ENCODE measurements at regions not wholly inside any gene's neighbourhood (a gene's known extent, or its start where the extent isn't known, plus 50 kb on each side); places are given as distances from the start of the nearest gene placed in this dataset.
"Not testable (repeated sequence)": the region's sequence is repeated elsewhere in the genome, so short reads cannot be mapped to it uniquely, and the experiment has no call there.

- DNase-seq = no peak
These were observed 143.3 kb upstream of the SLC38A2 start for GRCh38 chr12:46515829-46516228.

GRCh38 chr12:46514886-46515285 lies 142.3 kb upstream of the SLC38A2 start:
- DNase-seq = no peak

GRCh38 chr12:46510257-46510656 lies 137.7 kb upstream of the SLC38A2 start:
- not testable (repeated sequence) for DNase-seq

- no peak for DNase-seq
These were observed 136.6 kb upstream of the SLC38A2 start for GRCh38 chr12:46509135-46509534.

- DNase-seq = no peak
These were observed 136.1 kb upstream of the SLC38A2 start for GRCh38 chr12:46508651-46509050.

GRCh38 chr12:46507766-46508165 lies 135.2 kb upstream of the SLC38A2 start:
- no peak for DNase-seq

- no peak for DNase-seq
These were observed 134.4 kb upstream of the SLC38A2 start for GRCh38 chr12:46506961-46507360.

GRCh38 chr12:46506198-46506597 lies 133.6 kb upstream of the SLC38A2 start:
- no peak for DNase-seq

- no peak for DNase-seq
These were observed 131.9 kb upstream of the SLC38A2 start for GRCh38 chr12:46504494-46504893.

- DNase-seq = no peak
These were observed 131.1 kb upstream of the SLC38A2 start for GRCh38 chr12:46503637-46504175.

- no peak for DNase-seq
These were observed 128.1 kb upstream of the SLC38A2 start for GRCh38 chr12:46500673-46501072.

GRCh38 chr12:46499901-46500300 lies 127.3 kb upstream of the SLC38A2 start:
- no peak for DNase-seq

GRCh38 chr12:46499226-46499625 lies 126.7 kb upstream of the SLC38A2 start:
- no peak for DNase-seq

GRCh38 chr12:46497739-46498138 lies 125.2 kb upstream of the SLC38A2 start:
- DNase-seq = no peak

- no peak for DNase-seq
These were observed 121.9 kb upstream of the SLC38A2 start for GRCh38 chr12:46494424-46494823.

GRCh38 chr12:46493834-46494181 lies 121.2 kb upstream of the SLC38A2 start:
- DNase-seq = no peak

- DNase-seq = no peak
These were observed 120.7 kb upstream of the SLC38A2 start for GRCh38 chr12:46493150-46493833.

GRCh38 chr12:46492471-46493085 lies 120.0 kb upstream of the SLC38A2 start:
- DNase-seq = no peak

GRCh38 chr12:46491548-46491947 lies 119.0 kb upstream of the SLC38A2 start:
- no peak for DNase-seq

GRCh38 chr12:46490635-46491034 lies 118.1 kb upstream of the SLC38A2 start:
- no peak for DNase-seq

- DNase-seq = no peak
These were observed 117.4 kb upstream of the SLC38A2 start for GRCh38 chr12:46489951-46490388.

GRCh38 chr12:46487567-46488131 lies 115.1 kb upstream of the SLC38A2 start:
- no peak for DNase-seq

- no peak for DNase-seq
These were observed 114.0 kb upstream of the SLC38A2 start for GRCh38 chr12:46486588-46486987.

GRCh38 chr12:46485853-46486252 lies 113.3 kb upstream of the SLC38A2 start:
- DNase-seq = no peak
